ENCODE measurements at regions not wholly inside any gene's neighbourhood (a gene's known extent, or its start where the extent isn't known, plus 50 kb on each side); places are given as distances from the start of the nearest gene placed in this dataset.
"Not testable (repeated sequence)": the region's sequence is repeated elsewhere in the genome, so short reads cannot be mapped to it uniquely, and the experiment has no call there.

- CTCF ChIA-PET (ENCODE audit: partially characterized antibody) = no interaction called here
- Histone ChIP-seq H3K27ac (ENCODE audit: low read depth, low read length) (no peak overlapping the region), H3K4me1 (ENCODE audit: insufficient read depth, low read length) (no peaks in the 10 kb centered on the region), H3K36me3 (ENCODE audit: insufficient read depth, low read length) (no peaks in the 10 kb centered on the region), H3K27me3 (ENCODE audit: insufficient read depth, low read length) (no peaks in the 10 kb centered on the region), H3K9me3 (ENCODE audit: control insufficient read depth in 1 of 2, low read length in 2 of 2) (no peaks in the 10 kb centered on the region), H3K4me3 (ENCODE audit: low read length in 2 of 2) (no peak overlapping the region)
- Mint-ChIP-seq H3K27ac (no peak overlapping the region), H3K9me3 (peaks cover 2 to 8% (median 4%) of the 10 kb centered on the region in 8 donors), H3K4me3 (no peak overlapping the region), H3K27me3 (no peaks in the 10 kb centered on the region), H3K36me3 (no peaks in the 10 kb centered on the region), H3K4me1 (no peaks in the 10 kb centered on the region)
- DNase-seq = no peak
- intact Hi-C loops (cut with micrococcal nuclease) = no loop called here
- POLR2A ChIA-PET (ENCODE audit: partially characterized antibody) = no interaction called here
Measured at GRCh38 chr1:188825471-188825870, 1652.2 kb downstream of the BRINP3 start.

- H3K27ac ChIP-seq (ENCODE audit: low read depth, low read length) = no peak overlapping the region
- H3K27me3 ChIP-seq (ENCODE audit: insufficient read depth, low read length) = no peaks in the 10 kb centered on the region
- Mint-ChIP-seq H3K4me3 (no peak overlapping the region), H3K27me3 (no peaks in the 10 kb centered on the region), H3K4me1 (no peaks in the 10 kb centered on the region), H3K27ac (no peak overlapping the region), H3K9me3 (peaks cover 0 to 8% (median 4%) of the 10 kb centered on the region in 8 donors), H3K36me3 (no peaks in the 10 kb centered on the region)
- intact Hi-C loops (cut with micrococcal nuclease) = no loop called here
- CTCF ChIA-PET (ENCODE audit: partially characterized antibody) = no interaction called here
- POLR2A ChIA-PET (ENCODE audit: partially characterized antibody) = no interaction called here
- no peak overlapping the region for H3K4me3 ChIP-seq (ENCODE audit: low read length in 2 of 2)
- DNase-seq = no peak
- H3K9me3 ChIP-seq (ENCODE audit: control insufficient read depth in 1 of 2, low read length in 2 of 2) = no peaks in the 10 kb centered on the region
- H3K4me1 ChIP-seq (ENCODE audit: insufficient read depth, low read length) = no peaks in the 10 kb centered on the region
- no peaks in the 10 kb centered on the region for H3K36me3 ChIP-seq (ENCODE audit: insufficient read depth, low read length)
Measured at GRCh38 chr1:188826800-188827199, 1650.9 kb downstream of the BRINP3 start.

- DNase-seq = no peak
- Histone ChIP-seq H3K4me3 (ENCODE audit: low read length in 2 of 2) (no peak overlapping the region), H3K4me1 (ENCODE audit: insufficient read depth, low read length) (no peaks in the 10 kb centered on the region), H3K9me3 (ENCODE audit: control insufficient read depth in 1 of 2, low read length in 2 of 2) (no peaks in the 10 kb centered on the region), H3K36me3 (ENCODE audit: insufficient read depth, low read length) (no peaks in the 10 kb centered on the region), H3K27me3 (ENCODE audit: insufficient read depth, low read length) (no peaks in the 10 kb centered on the region), H3K27ac (ENCODE audit: low read depth, low read length) (no peak overlapping the region)
- H3K4me3 Mint-ChIP-seq = no peak overlapping the region
- no peaks in the 10 kb centered on the region for H3K4me1 Mint-ChIP-seq
- CTCF ChIA-PET (ENCODE audit: partially characterized antibody) = no interaction called here
- H3K27me3 Mint-ChIP-seq = no peaks in the 10 kb centered on the region
- POLR2A ChIA-PET (ENCODE audit: partially characterized antibody) = no interaction called here
- peaks cover 0 to 8% (median 4%) of the 10 kb centered on the region in 8 donors for H3K9me3 Mint-ChIP-seq
- intact Hi-C loops (cut with micrococcal nuclease) = no loop called here
- no peak overlapping the region for H3K27ac Mint-ChIP-seq
- H3K36me3 Mint-ChIP-seq = no peaks in the 10 kb centered on the region
Measured at GRCh38 chr1:188827400-188827799, 1650.3 kb downstream of the BRINP3 start.

GRCh38 chr1:188841111-188841696 is 1636.5 kb downstream of the BRINP3 start:
- H3K27ac Mint-ChIP-seq; H3K36me3 Mint-ChIP-seq; H3K9me3 ChIP-seq (ENCODE audit: control insufficient read depth in 1 of 2, low read length in 2 of 2); H3K27me3 ChIP-seq (ENCODE audit: insufficient read depth, low read length); H3K4me3 ChIP-seq (ENCODE audit: low read length in 2 of 2); CTCF ChIA-PET (ENCODE audit: partially characterized antibody); H3K27me3 Mint-ChIP-seq; H3K4me3 Mint-ChIP-seq; H3K27ac ChIP-seq (ENCODE audit: low read depth, low read length); DNase-seq; H3K36me3 ChIP-seq (ENCODE audit: insufficient read depth, low read length); POLR2A ChIA-PET (ENCODE audit: partially characterized antibody); intact Hi-C loops (cut with micrococcal nuclease); H3K4me1 Mint-ChIP-seq; H3K4me1 ChIP-seq (ENCODE audit: insufficient read depth, low read length): not testable (repeated sequence)
- peaks cover 0 to 18% (median 11%) of the 10 kb centered on the region in 8 donors for H3K9me3 Mint-ChIP-seq

GRCh38 chr1:188846468-188846867 is 1631.2 kb downstream of the BRINP3 start:
- Histone ChIP-seq H3K27ac (ENCODE audit: low read depth, low read length) (no peak overlapping the region), H3K4me1 (ENCODE audit: insufficient read depth, low read length) (no peaks in the 10 kb centered on the region), H3K27me3 (ENCODE audit: insufficient read depth, low read length) (no peaks in the 10 kb centered on the region), H3K36me3 (ENCODE audit: insufficient read depth, low read length) (no peaks in the 10 kb centered on the region), H3K9me3 (ENCODE audit: control insufficient read depth in 1 of 2, low read length in 2 of 2) (no peaks in the 10 kb centered on the region), H3K4me3 (ENCODE audit: low read length in 2 of 2) (no peak overlapping the region)
- Mint-ChIP-seq H3K4me1 (no peaks in the 10 kb centered on the region), H3K9me3 (peaks cover 0 to 6% (median 3%) of the 10 kb centered on the region in 8 donors), H3K27me3 (no peaks in the 10 kb centered on the region), H3K27ac (no peak overlapping the region), H3K4me3 (no peak overlapping the region), H3K36me3 (no peaks in the 10 kb centered on the region)
- POLR2A ChIA-PET (ENCODE audit: partially characterized antibody) = no interaction called here
- intact Hi-C loops (cut with micrococcal nuclease) = no loop called here
- no peak for DNase-seq
- CTCF ChIA-PET (ENCODE audit: partially characterized antibody) = no interaction called here

GRCh38 chr1:188857526-188858087 is 1620.1 kb downstream of the BRINP3 start:
- Histone ChIP-seq H3K9me3 (ENCODE audit: control insufficient read depth in 1 of 2, low read length in 2 of 2) (no peaks in the 10 kb centered on the region), H3K4me3 (ENCODE audit: low read length in 2 of 2) (no peak overlapping the region), H3K36me3 (ENCODE audit: insufficient read depth, low read length) (no peaks in the 10 kb centered on the region), H3K27me3 (ENCODE audit: insufficient read depth, low read length) (no peaks in the 10 kb centered on the region), H3K4me1 (ENCODE audit: insufficient read depth, low read length) (no peaks in the 10 kb centered on the region), H3K27ac (ENCODE audit: low read depth, low read length) (no peak overlapping the region)
- H3K36me3 Mint-ChIP-seq = no peaks in the 10 kb centered on the region
- H3K27ac Mint-ChIP-seq = no peak overlapping the region
- intact Hi-C loops (cut with micrococcal nuclease) = no loop called here
- H3K27me3 Mint-ChIP-seq = no peaks in the 10 kb centered on the region
- peaks cover 2 to 18% (median 8%) of the 10 kb centered on the region in 8 donors for H3K9me3 Mint-ChIP-seq
- POLR2A ChIA-PET (ENCODE audit: partially characterized antibody) = no interaction called here
- CTCF ChIA-PET (ENCODE audit: partially characterized antibody) = no interaction called here
- no peak for DNase-seq
- H3K4me1 Mint-ChIP-seq = no peaks in the 10 kb centered on the region
- no peak overlapping the region for H3K4me3 Mint-ChIP-seq

GRCh38 chr1:188867614-188868013 is 1610.0 kb downstream of the BRINP3 start:
- H3K36me3 ChIP-seq (ENCODE audit: insufficient read depth, low read length) = no peaks in the 10 kb centered on the region
- POLR2A ChIA-PET (ENCODE audit: partially characterized antibody) = no interaction called here

GRCh38 chr1:188871164-188871563 is 1606.5 kb downstream of the BRINP3 start:
- no peaks in the 10 kb centered on the region for H3K36me3 Mint-ChIP-seq
- DNase-seq = no peak
- no peaks in the 10 kb centered on the region for H3K27me3 ChIP-seq (ENCODE audit: insufficient read depth, low read length)
- ChIA-PET CTCF (ENCODE audit: partially characterized antibody) (no interaction called here), POLR2A (ENCODE audit: partially characterized antibody) (no interaction called here)
- H3K4me3 ChIP-seq (ENCODE audit: low read length in 2 of 2) = no peak overlapping the region
- H3K4me3 Mint-ChIP-seq = no peak overlapping the region
- H3K9me3 ChIP-seq (ENCODE audit: control insufficient read depth in 1 of 2, low read length in 2 of 2) = no peaks in the 10 kb centered on the region
- H3K4me1 ChIP-seq (ENCODE audit: insufficient read depth, low read length) = no peaks in the 10 kb centered on the region
- intact Hi-C loops (cut with micrococcal nuclease) = no loop called here
- H3K27me3 Mint-ChIP-seq = no peaks in the 10 kb centered on the region
- no peak overlapping the region for H3K27ac Mint-ChIP-seq
- H3K27ac ChIP-seq (ENCODE audit: low read depth, low read length) = no peak overlapping the region
- H3K36me3 ChIP-seq (ENCODE audit: insufficient read depth, low read length) = no peaks in the 10 kb centered on the region
- no peaks in the 10 kb centered on the region for H3K4me1 Mint-ChIP-seq
- H3K9me3 Mint-ChIP-seq = peaks cover 0 to 15% (median 3%) of the 10 kb centered on the region in 8 donors

More at GRCh38 chr1:188867614-188868013, 1610.0 kb downstream of the BRINP3 start:
- H3K36me3 Mint-ChIP-seq = no peaks in the 10 kb centered on the region
- Histone ChIP-seq H3K27me3 (ENCODE audit: insufficient read depth, low read length) (no peaks in the 10 kb centered on the region), H3K9me3 (ENCODE audit: control insufficient read depth in 1 of 2, low read length in 2 of 2) (no peaks in the 10 kb centered on the region), H3K4me3 (ENCODE audit: low read length in 2 of 2) (no peak overlapping the region), H3K4me1 (ENCODE audit: insufficient read depth, low read length) (no peaks in the 10 kb centered on the region), H3K27ac (ENCODE audit: low read depth, low read length) (no peak overlapping the region)
- no peaks in the 10 kb centered on the region for H3K27me3 Mint-ChIP-seq
- peaks cover 0 to 18% (median 4%) of the 10 kb centered on the region in 8 donors for H3K9me3 Mint-ChIP-seq
- intact Hi-C loops (cut with micrococcal nuclease) = no loop called here
- no peak overlapping the region for H3K4me3 Mint-ChIP-seq
- no peak for DNase-seq
- H3K27ac Mint-ChIP-seq = no peak overlapping the region
- no peaks in the 10 kb centered on the region for H3K4me1 Mint-ChIP-seq
- CTCF ChIA-PET (ENCODE audit: partially characterized antibody) = no interaction called here
